Keratinocyte (primary cell): ENCODE measurements at regions not wholly inside any gene's neighbourhood (a gene's known extent, or its start where the extent isn't known, plus 50 kb on each side); places are given as distances from the start of the nearest gene placed in this dataset.

Source experiments
- CTCF ChIP-seq, 3 experiments: IDR thresholded peaks in 1 of 3; conservative IDR thresholded peaks in 1 of 3; optimal IDR thresholded peaks in 1 of 3; 2 replicates in 2 of 3; 3 replicates in 1 of 3; pipeline versions ENCODE3 to v1.5.1; 2011; ENCODE audit warnings: low read length in 3 of 3, mild to moderate bottlenecking in 3 of 3, moderate library complexity in 2 of 3, control low read depth in 1 of 3, inconsistent platforms in 1 of 3; ENCODE audit not compliant: insufficient read depth in 2 of 3; ENCODE audit errors: extremely low read depth in 1 of 3
- EZH2 ChIP-seq: IDR thresholded peaks from one replicate; pipeline ENCODE4 v1.6.1; 2012; ENCODE audit warnings: inconsistent platforms, mild to moderate bottlenecking, low read length, moderate library complexity

- TF ChIP-seq EZH2 (no peak), CTCF (optimal IDR thresholded peaks at IDR 0.05 in 1 of 3, IDR thresholded peaks at IDR 0.05 in 1 of 3, conservative IDR thresholded peaks at IDR 0.05 in 1 of 3; ENCODE audit: extremely low read depth in 1 of 3, insufficient read depth in 2 of 3, low read length in 3 of 3) (no peak)
Observed at GRCh38 chr2:120666433-120666832, 69.2 kb upstream of the GLI2 start.
